ENCODE measurements at regions not wholly inside any gene's neighbourhood (a gene's known extent, or its start where the extent isn't known, plus 50 kb on each side); places are given as distances from the start of the nearest gene placed in this dataset.

DNA sequence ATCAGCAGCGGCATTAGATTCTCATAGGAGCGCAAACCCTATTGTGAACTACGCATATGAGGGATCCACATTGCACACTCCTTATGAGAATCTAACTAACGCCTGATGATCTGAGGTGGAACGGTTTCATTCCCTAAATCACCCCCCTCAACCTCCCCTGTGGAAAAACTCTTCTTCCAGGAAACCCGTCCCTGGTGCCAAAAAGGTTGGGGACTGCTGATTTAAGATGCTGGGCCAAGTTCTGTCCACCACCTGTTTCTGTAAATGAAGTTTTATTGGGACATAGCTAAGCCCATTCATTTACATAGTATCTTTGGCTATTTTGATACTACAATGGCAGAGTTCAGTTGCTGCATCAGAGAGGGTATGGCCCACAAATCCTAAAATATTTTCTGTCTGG lies 268.2 kb upstream of the PRDM1 start:
- Mint-ChIP-seq H3K27ac (no peak overlapping the region), H3K36me3 (ENCODE audit: low read depth) (no peaks in the 10 kb centered on the region), H3K4me3 (no peak overlapping the region), H3K4me1 (ENCODE audit: low read depth) (no peaks in the 10 kb centered on the region), H3K9me3 (peaks cover 6% of the 10 kb centered on the region), H3K27me3 (no peaks in the 10 kb centered on the region)
- ATAC-seq (ENCODE audit: poor library complexity) (no peak), DNase-seq (no peak)
- Histone ChIP-seq H3K4me1 (ENCODE audit: insufficient read depth, low read length) (peaks cover 3% of the 10 kb centered on the region), H3K36me3 (ENCODE audit: insufficient read depth, low read length) (no peaks in the 10 kb centered on the region), H3K27ac (ENCODE audit: low read depth in 1 of 2, low read length in 2 of 2) (no peak overlapping the region), H3K4me3 (ENCODE audit: low read length) (no peak overlapping the region), H3K27me3 (ENCODE audit: control insufficient read depth in 1 of 2, insufficient read depth in 2 of 2, low read length in 2 of 2) (no peaks in the 10 kb centered on the region), H3K9me3 (ENCODE audit: control insufficient read depth in 1 of 2, insufficient read depth in 1 of 2, low read length in 2 of 2) (no peaks in the 10 kb centered on the region)
- POLR2A ChIA-PET: no interaction called here
- intact Hi-C loops (cut with DNase I, micrococcal nuclease): no loop called here
- TF ChIP-seq, protein P1, sequence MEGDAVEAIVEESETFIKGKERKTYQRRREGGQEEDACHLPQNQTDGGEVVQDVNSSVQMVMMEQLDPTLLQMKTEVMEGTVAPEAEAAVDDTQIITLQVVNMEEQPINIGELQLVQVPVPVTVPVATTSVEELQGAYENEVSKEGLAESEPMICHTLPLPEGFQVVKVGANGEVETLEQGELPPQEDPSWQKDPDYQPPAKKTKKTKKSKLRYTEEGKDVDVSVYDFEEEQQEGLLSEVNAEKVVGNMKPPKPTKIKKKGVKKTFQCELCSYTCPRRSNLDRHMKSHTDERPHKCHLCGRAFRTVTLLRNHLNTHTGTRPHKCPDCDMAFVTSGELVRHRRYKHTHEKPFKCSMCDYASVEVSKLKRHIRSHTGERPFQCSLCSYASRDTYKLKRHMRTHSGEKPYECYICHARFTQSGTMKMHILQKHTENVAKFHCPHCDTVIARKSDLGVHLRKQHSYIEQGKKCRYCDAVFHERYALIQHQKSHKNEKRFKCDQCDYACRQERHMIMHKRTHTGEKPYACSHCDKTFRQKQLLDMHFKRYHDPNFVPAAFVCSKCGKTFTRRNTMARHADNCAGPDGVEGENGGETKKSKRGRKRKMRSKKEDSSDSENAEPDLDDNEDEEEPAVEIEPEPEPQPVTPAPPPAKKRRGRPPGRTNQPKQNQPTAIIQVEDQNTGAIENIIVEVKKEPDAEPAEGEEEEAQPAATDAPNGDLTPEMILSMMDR (IDR thresholded peaks at IDR 0.05): no peak
- CTCF ChIA-PET: no interaction called here

DNA sequence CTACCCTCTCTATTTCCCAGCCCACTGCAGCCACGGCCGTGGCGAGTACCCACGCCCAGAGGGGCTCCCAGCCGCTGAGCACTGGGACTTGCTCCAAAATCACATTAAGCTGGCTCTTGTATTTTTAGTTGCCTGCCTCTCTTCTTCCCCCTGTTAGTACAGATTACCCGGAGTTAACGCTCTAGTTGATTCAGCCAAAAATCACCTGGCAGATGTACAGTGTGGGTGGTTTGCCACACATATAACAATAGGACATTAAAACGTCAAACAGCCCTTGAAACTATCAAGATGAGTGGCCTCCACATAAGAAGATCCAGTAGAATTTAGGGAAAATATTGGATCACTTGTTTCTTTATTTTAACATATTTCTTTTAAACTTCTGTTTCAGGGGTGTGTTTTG lies 268.8 kb upstream of the PRDM1 start:
- Mint-ChIP-seq H3K36me3 (ENCODE audit: low read depth) (no peaks in the 10 kb centered on the region), H3K27ac (no peak overlapping the region), H3K9me3 (peaks cover 6% of the 10 kb centered on the region), H3K4me1 (ENCODE audit: low read depth) (no peaks in the 10 kb centered on the region), H3K27me3 (no peaks in the 10 kb centered on the region), H3K4me3 (no peak overlapping the region)
- Histone ChIP-seq H3K9me3 (ENCODE audit: control insufficient read depth in 1 of 2, insufficient read depth in 1 of 2, low read length in 2 of 2) (no peaks in the 10 kb centered on the region), H3K27ac (ENCODE audit: low read depth in 1 of 2, low read length in 2 of 2) (no peak overlapping the region), H3K4me1 (ENCODE audit: insufficient read depth, low read length) (peaks cover 3% of the 10 kb centered on the region), H3K4me3 (ENCODE audit: low read length) (no peak overlapping the region), H3K36me3 (ENCODE audit: insufficient read depth, low read length) (no peaks in the 10 kb centered on the region), H3K27me3 (ENCODE audit: control insufficient read depth in 1 of 2, insufficient read depth in 2 of 2, low read length in 2 of 2) (no peaks in the 10 kb centered on the region)
- CTCF ChIA-PET: no interaction called here
- no peak for DNase-seq
- TF ChIP-seq, protein P1 (IDR thresholded peaks at IDR 0.05): no peak
- POLR2A ChIA-PET: no interaction called here
- ATAC-seq (ENCODE audit: poor library complexity): no peak
- intact Hi-C loops (cut with DNase I, micrococcal nuclease): no loop called here

DNA sequence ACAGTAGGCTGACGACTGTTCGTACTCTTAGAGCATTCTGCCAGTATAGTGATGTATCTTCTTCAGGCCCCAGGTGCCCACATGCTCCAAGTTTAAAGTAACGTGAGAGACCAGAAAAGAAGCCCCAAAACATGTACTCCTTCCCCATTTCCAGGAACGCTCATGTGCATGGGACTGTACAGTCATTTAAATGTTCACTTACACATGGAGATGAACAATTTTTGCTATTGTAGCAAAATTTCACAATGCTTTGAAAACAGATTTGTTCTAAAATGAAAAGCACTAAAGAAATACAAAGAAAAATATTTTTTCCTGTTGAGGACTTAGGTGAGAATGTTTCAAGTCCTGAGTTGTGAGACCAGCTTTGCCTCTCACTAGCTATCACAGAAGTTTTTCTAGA lies 269.3 kb upstream of the PRDM1 start:
- H3K27me3 ChIP-seq (ENCODE audit: control insufficient read depth in 1 of 2, insufficient read depth in 2 of 2, low read length in 2 of 2): no peaks in the 10 kb centered on the region
- CTCF ChIA-PET: no interaction called here
- intact Hi-C loops (cut with DNase I, micrococcal nuclease): no loop called here
- no peak overlapping the region for H3K4me3 ChIP-seq (ENCODE audit: low read length)
- POLR2A ChIA-PET: no interaction called here
- TF ChIP-seq, protein P1 (IDR thresholded peaks at IDR 0.05): no peak
- H3K36me3 ChIP-seq (ENCODE audit: insufficient read depth, low read length): no peaks in the 10 kb centered on the region
- Mint-ChIP-seq H3K9me3 (peaks cover 4% of the 10 kb centered on the region), H3K36me3 (ENCODE audit: low read depth) (no peaks in the 10 kb centered on the region), H3K27ac (no peak overlapping the region), H3K4me3 (no peak overlapping the region), H3K4me1 (ENCODE audit: low read depth) (no peaks in the 10 kb centered on the region), H3K27me3 (no peaks in the 10 kb centered on the region)
- DNase-seq (no peak), ATAC-seq (ENCODE audit: poor library complexity) (no peak)
- no peaks in the 10 kb centered on the region for H3K9me3 ChIP-seq (ENCODE audit: control insufficient read depth in 1 of 2, insufficient read depth in 1 of 2, low read length in 2 of 2)
- no peak overlapping the region for H3K27ac ChIP-seq (ENCODE audit: low read depth in 1 of 2, low read length in 2 of 2)
- H3K4me1 ChIP-seq (ENCODE audit: insufficient read depth, low read length): peaks cover 3% of the 10 kb centered on the region
